Liver (tissue), 8 donors: ENCODE measurements at regions not wholly inside any gene's neighbourhood (a gene's known extent, or its start where the extent isn't known, plus 50 kb on each side); places are given as distances from the start of the nearest gene placed in this dataset.

ENCODE experiments used
- DNase-seq: peaks from one replicate; pipeline ENCODE4 v3.0.0-alpha.2; 2017; ENCODE audit warnings: low spot score
- H3K27ac ChIP-seq, 2 donors: one replicate each; pipeline ENCODE4 v1.7.0; 2013; ENCODE audit warnings: inconsistent platforms in 2 of 2, low read length in 2 of 2, control low read depth in 1 of 2, low read depth in 1 of 2, mild to moderate bottlenecking in 1 of 2
- H3K27me3 ChIP-seq, 4 donors: one replicate each; pipeline versions ENCODE4 v1.6.1 to v1.7.0; 2013; ENCODE audit warnings: low read length in 3 of 4, inconsistent platforms in 1 of 4, mild to moderate bottlenecking in 1 of 4, moderate library complexity in 1 of 4; ENCODE audit not compliant: control insufficient read depth in 4 of 4, insufficient read depth in 4 of 4
- H3K36me3 ChIP-seq, 4 donors: one replicate each; pipeline versions ENCODE4 v1.6.1 to v1.7.0; 2013; ENCODE audit warnings: low read length in 3 of 4, mild to moderate bottlenecking in 3 of 4, low read depth in 1 of 4, moderate library complexity in 1 of 4; ENCODE audit not compliant: control insufficient read depth in 4 of 4, insufficient read depth in 3 of 4
- H3K4me1 ChIP-seq, 4 donors: one replicate each; pipeline versions ENCODE4 v1.6.1 to v1.7.0; 2013; ENCODE audit warnings: low read length in 3 of 4, mild to moderate bottlenecking in 3 of 4, moderate library complexity in 1 of 4; ENCODE audit not compliant: control insufficient read depth in 4 of 4, insufficient read depth in 4 of 4
- H3K4me3 ChIP-seq, 3 donors: one replicate each; pipeline versions ENCODE4 v1.6.1 to v1.7.0; 2013; ENCODE audit warnings: low read length in 3 of 3, control low read depth in 1 of 3, low read depth in 1 of 3, mild to moderate bottlenecking in 1 of 3
- H3K9ac ChIP-seq, 2 donors: one replicate each; pipeline ENCODE4 v1.7.0; 2013; ENCODE audit warnings: low read length in 2 of 2, mild to moderate bottlenecking in 2 of 2, moderate library complexity in 2 of 2, control low read depth in 1 of 2, low read depth in 1 of 2
- H3K9me3 ChIP-seq, 4 donors: one replicate each; pipeline versions ENCODE4 v1.6.1 to v1.7.0; 2013; ENCODE audit warnings: low read length in 3 of 4; ENCODE audit not compliant: control insufficient read depth in 4 of 4
- CTCF ChIP-seq: fragments of 150-350 bp; IDR thresholded peaks from 2 replicates; pipeline ENCODE4 v1.5.1; 2017; ENCODE audit warnings: improper control_type of control experiment, low read depth, low read length; ENCODE audit not compliant: missing input control
- EGR1 ChIP-seq, 2 donors: IDR thresholded peaks; 2 replicates each; pipeline ENCODE4 v1.6.1; 2016 to 2018; ENCODE audit warnings: antibody characterized with exemption in 2 of 2, low read depth in 2 of 2
- FOXA1 ChIP-seq: IDR thresholded peaks from 2 replicates; pipeline ENCODE4 v1.6.1; 2016; ENCODE audit warnings: antibody characterized with exemption
- FOXA2 ChIP-seq: IDR thresholded peaks from 2 replicates; pipeline ENCODE4 v1.6.1; 2016; ENCODE audit warnings: antibody characterized with exemption
- GABPA ChIP-seq, 2 donors: IDR thresholded peaks in 1 of 2; conservative IDR thresholded peaks in 1 of 2; 2 replicates each; pipeline ENCODE4 v1.6.1; 2016; ENCODE audit warnings: antibody characterized with exemption in 2 of 2, mild to moderate bottlenecking in 1 of 2, moderate library complexity in 1 of 2
- HNF4A ChIP-seq, 2 donors: conservative IDR thresholded peaks; 2 replicates each; pipeline ENCODE4 v1.6.1; 2016; ENCODE audit warnings: antibody characterized with exemption in 2 of 2, mild to moderate bottlenecking in 2 of 2
- HNF4G ChIP-seq: IDR thresholded peaks from 2 replicates; pipeline ENCODE4 v1.6.1; 2016; ENCODE audit warnings: antibody characterized with exemption
- JUND ChIP-seq, 2 donors: IDR thresholded peaks; 2 replicates each; pipeline ENCODE4 v1.6.1; 2016; ENCODE audit warnings: antibody characterized with exemption in 2 of 2
- MAX ChIP-seq: IDR thresholded peaks from 2 replicates; pipeline ENCODE4 v1.6.1; 2016; ENCODE audit warnings: antibody characterized with exemption
- NR2F2 ChIP-seq: IDR thresholded peaks from 2 replicates; pipeline ENCODE4 v1.6.1; 2016; ENCODE audit warnings: antibody characterized with exemption
- RAD21 ChIP-seq, 2 donors: IDR thresholded peaks; 2 replicates each; pipeline ENCODE4 v1.6.1; 2016; ENCODE audit warnings: antibody characterized with exemption in 2 of 2, mild to moderate bottlenecking in 2 of 2
- RXRA ChIP-seq, 2 donors: IDR thresholded peaks; 2 replicates each; pipeline ENCODE4 v1.6.1; 2017 to 2018; ENCODE audit warnings: antibody characterized with exemption in 2 of 2, mild to moderate bottlenecking in 1 of 2
- SP1 ChIP-seq: IDR thresholded peaks from 2 replicates; pipeline ENCODE4 v1.6.1; 2018; ENCODE audit warnings: antibody characterized with exemption, mild to moderate bottlenecking
- TAF1 ChIP-seq: conservative IDR thresholded peaks from 2 replicates; pipeline ENCODE4 v1.6.1; 2016; ENCODE audit warnings: antibody characterized with exemption, mild to moderate bottlenecking
- ZBTB33 ChIP-seq: IDR thresholded peaks from 2 replicates; pipeline ENCODE4 v1.6.1; 2016; ENCODE audit warnings: antibody characterized with exemption
- WGBS: extraction: QIAGEN DNeasy Blood & Tissue Kit; methylation state at CpG from one replicate; pipeline ENCODE4 v1.1.7; 2013; 5-methylcytosine and 5-hydroxymethylcytosine counted together
- TF ChIP-seq, protein P1 (sequence below): IDR thresholded peaks from 2 replicates; pipeline ENCODE4 v1.6.1; 2016; ENCODE audit warnings: antibody characterized with exemption, mild to moderate bottlenecking
- TF ChIP-seq, protein P2 (sequence below): IDR thresholded peaks from 2 replicates; pipeline ENCODE4 v1.6.1; 2016; ENCODE audit warnings: antibody characterized with exemption
- donor health status: healthy.
- donor health status: healthy.
- donor health status: healthy.
- donor health status: healthy.
- donor health status: healthy.

GRCh38 chr3:153894857-153895256, 226.3 kb upstream of the ARHGEF26 start:
- Histone ChIP-seq H3K27me3 (peaks cover 0 to 7% (median 0%) of the 10 kb centered on the region in 4 donors), H3K4me3 (no peak overlapping the region), H3K9me3 (no peaks in the 10 kb centered on the region), H3K4me1 (no peaks in the 10 kb centered on the region), H3K27ac (no peak overlapping the region), H3K36me3 (no peaks in the 10 kb centered on the region), H3K9ac (no peak overlapping the region)
- TF ChIP-seq ZBTB33, result no peak
- TF ChIP-seq GABPA (IDR thresholded peaks at IDR 0.05 in 1 of 2, conservative IDR thresholded peaks at IDR 0.05 in 1 of 2), result no peak
- no peak for TF ChIP-seq HNF4G
- TF ChIP-seq RAD21 (IDR thresholded peaks at IDR 0.05), result no peak
- no peak for TF ChIP-seq JUND (IDR thresholded peaks at IDR 0.05)
- TF ChIP-seq HNF4A (conservative IDR thresholded peaks at IDR 0.05), result no peak
- TF ChIP-seq CTCF, result no peak
- no peak for TF ChIP-seq SP1
- TF ChIP-seq MAX, result no peak
- TF ChIP-seq EGR1 (IDR thresholded peaks at IDR 0.05; ENCODE audit: low read depth in 2 of 2), result no peak
- no peak for TF ChIP-seq FOXA1
- no peak for TF ChIP-seq NR2F2
- no peak for TF ChIP-seq TAF1
- TF ChIP-seq, protein P1, sequence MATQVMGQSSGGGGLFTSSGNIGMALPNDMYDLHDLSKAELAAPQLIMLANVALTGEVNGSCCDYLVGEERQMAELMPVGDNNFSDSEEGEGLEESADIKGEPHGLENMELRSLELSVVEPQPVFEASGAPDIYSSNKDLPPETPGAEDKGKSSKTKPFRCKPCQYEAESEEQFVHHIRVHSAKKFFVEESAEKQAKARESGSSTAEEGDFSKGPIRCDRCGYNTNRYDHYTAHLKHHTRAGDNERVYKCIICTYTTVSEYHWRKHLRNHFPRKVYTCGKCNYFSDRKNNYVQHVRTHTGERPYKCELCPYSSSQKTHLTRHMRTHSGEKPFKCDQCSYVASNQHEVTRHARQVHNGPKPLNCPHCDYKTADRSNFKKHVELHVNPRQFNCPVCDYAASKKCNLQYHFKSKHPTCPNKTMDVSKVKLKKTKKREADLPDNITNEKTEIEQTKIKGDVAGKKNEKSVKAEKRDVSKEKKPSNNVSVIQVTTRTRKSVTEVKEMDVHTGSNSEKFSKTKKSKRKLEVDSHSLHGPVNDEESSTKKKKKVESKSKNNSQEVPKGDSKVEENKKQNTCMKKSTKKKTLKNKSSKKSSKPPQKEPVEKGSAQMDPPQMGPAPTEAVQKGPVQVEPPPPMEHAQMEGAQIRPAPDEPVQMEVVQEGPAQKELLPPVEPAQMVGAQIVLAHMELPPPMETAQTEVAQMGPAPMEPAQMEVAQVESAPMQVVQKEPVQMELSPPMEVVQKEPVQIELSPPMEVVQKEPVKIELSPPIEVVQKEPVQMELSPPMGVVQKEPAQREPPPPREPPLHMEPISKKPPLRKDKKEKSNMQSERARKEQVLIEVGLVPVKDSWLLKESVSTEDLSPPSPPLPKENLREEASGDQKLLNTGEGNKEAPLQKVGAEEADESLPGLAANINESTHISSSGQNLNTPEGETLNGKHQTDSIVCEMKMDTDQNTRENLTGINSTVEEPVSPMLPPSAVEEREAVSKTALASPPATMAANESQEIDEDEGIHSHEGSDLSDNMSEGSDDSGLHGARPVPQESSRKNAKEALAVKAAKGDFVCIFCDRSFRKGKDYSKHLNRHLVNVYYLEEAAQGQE, result no peak
- TF ChIP-seq, protein P2, sequence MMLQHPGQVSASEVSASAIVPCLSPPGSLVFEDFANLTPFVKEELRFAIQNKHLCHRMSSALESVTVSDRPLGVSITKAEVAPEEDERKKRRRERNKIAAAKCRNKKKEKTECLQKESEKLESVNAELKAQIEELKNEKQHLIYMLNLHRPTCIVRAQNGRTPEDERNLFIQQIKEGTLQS, result no peak
- DNase-seq, result no peak
- 90% methylated on average over 1 of the region's 1 CpG for WGBS

DNA sequence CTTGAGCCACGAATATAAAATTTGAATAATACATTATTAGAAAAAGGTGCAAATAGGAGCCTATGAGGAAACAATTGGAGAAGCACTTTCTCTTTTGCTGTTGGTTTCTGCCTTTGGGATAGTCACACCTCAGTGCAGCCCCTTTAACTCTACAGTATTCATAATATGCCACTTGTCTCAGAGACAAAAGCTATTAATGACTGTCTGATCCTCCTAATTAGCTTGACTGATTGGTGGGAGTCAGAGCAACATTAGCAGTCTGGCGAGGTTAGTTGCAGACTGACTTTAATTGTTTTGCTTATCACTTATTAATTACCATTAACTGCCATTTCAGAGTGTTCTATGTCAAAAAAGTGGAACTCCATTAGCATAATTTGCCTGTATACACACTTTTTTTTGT, 225.0 kb upstream of the ARHGEF26 start:
- 69% methylated on average over 2 of the region's 2 CpGs for WGBS
- H3K9me3 ChIP-seq, result no peaks in the 10 kb centered on the region
- TF ChIP-seq FOXA2 (no peak), CTCF (no peak), RAD21 (IDR thresholded peaks at IDR 0.05) (no peak), HNF4A (conservative IDR thresholded peaks at IDR 0.05) (no peak), EGR1 (IDR thresholded peaks at IDR 0.05; ENCODE audit: low read depth in 2 of 2) (no peak), TAF1 (no peak), RXRA (IDR thresholded peaks at IDR 0.05) (no peak), FOXA1 (no peak), JUND (IDR thresholded peaks at IDR 0.05) (no peak), GABPA (IDR thresholded peaks at IDR 0.05 in 1 of 2, conservative IDR thresholded peaks at IDR 0.05 in 1 of 2) (no peak)
- TF ChIP-seq, protein P1, result no peak

More for the DNA sequence above, 225.0 kb upstream of the ARHGEF26 start:
- H3K4me1 ChIP-seq, result no peaks in the 10 kb centered on the region
- no peak overlapping the region for H3K9ac ChIP-seq
- H3K27ac ChIP-seq, result no peak overlapping the region
- H3K36me3 ChIP-seq, result no peaks in the 10 kb centered on the region
- no peak overlapping the region for H3K4me3 ChIP-seq
- peaks cover 0 to 7% (median 0%) of the 10 kb centered on the region in 4 donors for H3K27me3 ChIP-seq
- no peak for DNase-seq
